MCF 10A (cell line): ENCODE measurements at regions not wholly inside any gene's neighbourhood (a gene's known extent, or its start where the extent isn't known, plus 50 kb on each side); places are given as distances from the start of the nearest gene placed in this dataset.

Experiments
- BruUV-seq: library from RNA; stranded (reverse); fragments of 400-500 nt; replicated peaks from 2 replicates; lab custom pipeline; 2021; lab: Mats Ljungman, UMichigan
- CTCF ChIA-PET: fragments of 300-600 bp; sonication (Branson Sonifier 250); formaldehyde crosslinking; extraction: SDS; loops from one replicate; lab custom pipeline; 2021; ENCODE audit warnings: antibody characterized with exemption, inconsistent platforms; lab: Yijun Ruan, JAX
- POLR2A ChIA-PET: fragments of 300-600, 350-650 bp; sonication (Branson Sonifier 250); formaldehyde crosslinking; extraction: SDS; loops from one replicate; lab custom pipeline; 2020; ENCODE audit warnings: antibody characterized with exemption, inconsistent platforms; lab: Yijun Ruan, JAX
- DNase-seq: peaks from one replicate; pipeline ENCODE4 v3.0.0-alpha.2; 2018; ENCODE audit not compliant: unreplicated experiment
- H3K27ac Mint-ChIP-seq: one replicate; pipeline ENCODE4 v1.8.0; 2022; ENCODE audit warnings: mild to moderate bottlenecking, low read depth, mixed read lengths; ENCODE audit not compliant: unreplicated experiment
- H3K27me3 Mint-ChIP-seq: one replicate; pipeline ENCODE4 v1.8.0; 2022; ENCODE audit warnings: mixed read lengths; ENCODE audit not compliant: insufficient read depth, unreplicated experiment
- H3K36me3 Mint-ChIP-seq: one replicate; pipeline ENCODE4 v1.8.0; 2022; ENCODE audit warnings: mild to moderate bottlenecking, moderate library complexity, mixed read lengths; ENCODE audit not compliant: insufficient read depth, unreplicated experiment
- H3K4me1 Mint-ChIP-seq: one replicate; pipeline ENCODE4 v1.8.0; 2022; ENCODE audit warnings: mixed read lengths; ENCODE audit not compliant: insufficient read depth, unreplicated experiment
- H3K4me3 Mint-ChIP-seq: one replicate; pipeline ENCODE4 v1.8.0; 2022; ENCODE audit warnings: mild to moderate bottlenecking, moderate library complexity, mixed read lengths; ENCODE audit not compliant: unreplicated experiment
- H3K9me3 Mint-ChIP-seq: one replicate; pipeline ENCODE4 v1.8.0; 2022; ENCODE audit warnings: mixed read lengths; ENCODE audit not compliant: unreplicated experiment
- intact Hi-C: fragments of 100-400 bp; cut with micrococcal nuclease; formaldehyde crosslinking; loops from 2 replicates; pipeline ENCODE4 v1.14.1; 2022
- TF ChIP-seq, protein P1 (sequence below): fragments of 200-600 bp; IDR thresholded peaks from one replicate; pipeline ENCODE4 v1.8.0; 2022; ENCODE audit warnings: antibody characterized with exemption, mild to moderate bottlenecking; ENCODE audit not compliant: unreplicated experiment

DNA sequence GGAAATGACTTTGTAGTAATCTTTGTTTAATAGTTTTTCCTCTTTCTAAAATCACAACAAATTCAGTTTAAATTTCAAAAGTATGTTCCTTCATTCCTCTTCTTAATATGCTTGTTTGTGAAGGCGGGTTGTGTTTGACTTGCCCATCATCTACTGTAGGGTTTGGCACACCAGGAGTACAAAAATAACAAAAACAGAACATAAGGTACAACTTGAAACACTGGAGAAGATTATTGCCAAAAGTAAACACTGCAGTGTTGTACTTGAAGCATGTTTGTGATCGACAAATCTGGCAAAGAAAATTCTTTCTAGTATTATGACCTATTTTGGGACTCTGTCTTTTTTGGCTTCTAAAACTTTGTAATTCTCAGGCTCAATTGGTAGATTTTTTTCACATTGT, 518.6 kb downstream of the SLITRK5 start:
- Mint-ChIP-seq H3K4me1 (peaks cover 10% of the 10 kb centered on the region), H3K4me3 (no peak overlapping the region), H3K27ac (peak overlapping the region; percentile 74), H3K27me3 (no peaks in the 10 kb centered on the region), H3K9me3 (no peaks in the 10 kb centered on the region), H3K36me3 (no peaks in the 10 kb centered on the region)
- TF ChIP-seq, protein P1, sequence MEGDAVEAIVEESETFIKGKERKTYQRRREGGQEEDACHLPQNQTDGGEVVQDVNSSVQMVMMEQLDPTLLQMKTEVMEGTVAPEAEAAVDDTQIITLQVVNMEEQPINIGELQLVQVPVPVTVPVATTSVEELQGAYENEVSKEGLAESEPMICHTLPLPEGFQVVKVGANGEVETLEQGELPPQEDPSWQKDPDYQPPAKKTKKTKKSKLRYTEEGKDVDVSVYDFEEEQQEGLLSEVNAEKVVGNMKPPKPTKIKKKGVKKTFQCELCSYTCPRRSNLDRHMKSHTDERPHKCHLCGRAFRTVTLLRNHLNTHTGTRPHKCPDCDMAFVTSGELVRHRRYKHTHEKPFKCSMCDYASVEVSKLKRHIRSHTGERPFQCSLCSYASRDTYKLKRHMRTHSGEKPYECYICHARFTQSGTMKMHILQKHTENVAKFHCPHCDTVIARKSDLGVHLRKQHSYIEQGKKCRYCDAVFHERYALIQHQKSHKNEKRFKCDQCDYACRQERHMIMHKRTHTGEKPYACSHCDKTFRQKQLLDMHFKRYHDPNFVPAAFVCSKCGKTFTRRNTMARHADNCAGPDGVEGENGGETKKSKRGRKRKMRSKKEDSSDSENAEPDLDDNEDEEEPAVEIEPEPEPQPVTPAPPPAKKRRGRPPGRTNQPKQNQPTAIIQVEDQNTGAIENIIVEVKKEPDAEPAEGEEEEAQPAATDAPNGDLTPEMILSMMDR: no peak
- no TSS peak for BruUV-seq
- ChIA-PET POLR2A (no interaction called here), CTCF (no interaction called here)
- DNase-seq: no peak
- intact Hi-C loops: no loop called here

DNA sequence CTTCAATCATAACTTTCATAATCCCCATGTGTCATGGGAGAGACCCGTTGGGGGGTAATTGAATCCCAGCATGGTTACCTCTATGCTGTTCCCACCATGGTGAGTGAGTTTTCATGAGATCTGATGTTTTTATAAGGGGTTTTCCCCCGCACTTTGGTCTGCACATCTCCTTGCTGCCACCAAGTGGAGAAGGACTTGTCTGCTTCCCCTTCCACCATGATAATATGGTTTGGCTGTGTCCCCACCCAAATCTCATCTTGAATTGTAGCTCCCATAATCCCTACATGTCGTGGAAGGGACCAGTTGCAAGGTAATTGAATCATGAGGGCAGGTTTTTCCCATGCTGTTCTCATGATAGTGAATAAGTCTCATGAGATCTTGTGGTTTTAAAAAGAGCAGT, 524.9 kb downstream of the SLITRK5 start:
- Mint-ChIP-seq H3K9me3 (no peaks in the 10 kb centered on the region), H3K36me3 (no peaks in the 10 kb centered on the region), H3K27me3 (no peaks in the 10 kb centered on the region), H3K4me1 (no peaks in the 10 kb centered on the region), H3K4me3 (no peak overlapping the region), H3K27ac (no peak overlapping the region)
- CTCF ChIA-PET: no interaction called here
- TF ChIP-seq, protein P1: no peak
- intact Hi-C loops: no loop called here
- no peak for DNase-seq
- BruUV-seq: no TSS peak
- POLR2A ChIA-PET: no interaction called here

DNA sequence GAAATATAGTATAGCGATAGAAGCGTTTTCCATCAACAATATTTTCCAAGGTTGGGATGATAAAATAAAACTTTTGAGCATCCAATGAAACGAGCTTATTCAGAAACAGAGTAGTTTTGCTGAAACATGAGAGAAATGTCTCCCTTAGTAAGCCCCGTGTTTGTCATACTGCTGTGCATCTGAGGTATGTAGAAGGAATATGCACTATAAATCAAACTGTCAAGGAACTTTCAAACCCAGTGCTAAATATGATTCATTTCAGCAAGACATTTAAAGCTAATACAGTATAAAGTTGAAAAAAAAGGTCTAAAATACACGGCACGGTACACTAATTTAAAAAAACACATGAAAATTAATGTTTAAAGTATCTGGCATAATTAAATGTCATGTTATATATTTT, 546.2 kb downstream of the SLITRK5 start:
- intact Hi-C loops: no loop called here
- no TSS peak for BruUV-seq
- Mint-ChIP-seq H3K27me3 (no peaks in the 10 kb centered on the region), H3K36me3 (no peaks in the 10 kb centered on the region), H3K4me1 (no peaks in the 10 kb centered on the region), H3K27ac (no peak overlapping the region), H3K9me3 (peaks cover 7% of the 10 kb centered on the region), H3K4me3 (no peak overlapping the region)
- CTCF ChIA-PET: no interaction called here
- no peak for DNase-seq
- POLR2A ChIA-PET: no interaction called here
- TF ChIP-seq, protein P1: no peak

DNA sequence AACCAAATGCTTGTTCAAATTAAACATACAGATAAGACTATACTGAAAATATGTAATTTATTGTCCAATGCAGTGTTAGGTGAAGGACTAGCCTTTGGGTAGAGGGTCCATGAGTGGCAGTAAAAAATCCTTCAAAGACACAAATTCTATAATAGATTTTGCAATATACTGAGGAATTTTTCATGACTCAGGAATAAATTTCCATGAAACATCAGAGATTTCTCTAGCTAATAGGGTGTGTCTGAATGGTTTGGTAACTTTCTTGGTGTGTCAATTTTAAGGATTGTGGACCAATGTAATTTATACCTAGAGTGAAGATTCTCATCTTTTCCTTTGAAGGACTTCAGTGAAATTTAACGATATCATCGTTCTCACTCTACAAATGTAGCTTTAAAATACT, 546.7 kb downstream of the SLITRK5 start:
- BruUV-seq: no TSS peak
- DNase-seq: peak; percentile 14
- no peak overlapping the region for H3K27ac Mint-ChIP-seq
- ChIA-PET POLR2A (no interaction called here), CTCF (no interaction called here)
- H3K27me3 Mint-ChIP-seq: no peaks in the 10 kb centered on the region
- no peaks in the 10 kb centered on the region for H3K4me1 Mint-ChIP-seq
- H3K9me3 Mint-ChIP-seq: peaks cover 7% of the 10 kb centered on the region
- intact Hi-C loops: no loop called here
- H3K36me3 Mint-ChIP-seq: no peaks in the 10 kb centered on the region
- TF ChIP-seq, protein P1: no peak
- no peak overlapping the region for H3K4me3 Mint-ChIP-seq
